ENCODE measurements at regions not wholly inside any gene's neighbourhood (a gene's known extent, or its start where the extent isn't known, plus 50 kb on each side); places are given as distances from the start of the nearest gene placed in this dataset.

DNA sequence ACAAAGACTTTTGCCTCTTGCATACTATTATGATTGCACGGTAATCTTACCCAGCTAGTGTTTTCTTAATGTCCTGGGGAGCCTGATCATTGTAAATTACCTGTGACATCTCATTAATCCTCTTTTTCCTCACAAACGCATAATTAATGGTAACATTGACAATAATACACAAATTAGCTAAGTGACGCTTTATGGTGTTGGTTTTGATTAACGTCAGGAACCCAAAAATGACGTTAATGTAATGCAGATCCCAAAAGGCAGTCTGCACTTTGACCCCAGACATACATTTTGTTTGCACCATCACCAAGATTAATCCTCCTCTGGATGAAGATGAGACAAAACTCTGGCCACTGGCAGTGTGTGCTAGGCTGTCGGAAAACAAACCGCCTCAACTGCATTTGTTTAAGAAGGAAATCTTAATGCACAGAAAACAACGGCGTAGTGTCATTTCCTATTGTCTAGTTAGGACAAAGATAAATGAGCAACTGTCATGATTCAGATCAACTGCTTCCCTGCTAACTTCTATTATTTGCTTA is 83.9 kb upstream of the CDIN1 start:
- TF ChIP-seq, protein P1, sequence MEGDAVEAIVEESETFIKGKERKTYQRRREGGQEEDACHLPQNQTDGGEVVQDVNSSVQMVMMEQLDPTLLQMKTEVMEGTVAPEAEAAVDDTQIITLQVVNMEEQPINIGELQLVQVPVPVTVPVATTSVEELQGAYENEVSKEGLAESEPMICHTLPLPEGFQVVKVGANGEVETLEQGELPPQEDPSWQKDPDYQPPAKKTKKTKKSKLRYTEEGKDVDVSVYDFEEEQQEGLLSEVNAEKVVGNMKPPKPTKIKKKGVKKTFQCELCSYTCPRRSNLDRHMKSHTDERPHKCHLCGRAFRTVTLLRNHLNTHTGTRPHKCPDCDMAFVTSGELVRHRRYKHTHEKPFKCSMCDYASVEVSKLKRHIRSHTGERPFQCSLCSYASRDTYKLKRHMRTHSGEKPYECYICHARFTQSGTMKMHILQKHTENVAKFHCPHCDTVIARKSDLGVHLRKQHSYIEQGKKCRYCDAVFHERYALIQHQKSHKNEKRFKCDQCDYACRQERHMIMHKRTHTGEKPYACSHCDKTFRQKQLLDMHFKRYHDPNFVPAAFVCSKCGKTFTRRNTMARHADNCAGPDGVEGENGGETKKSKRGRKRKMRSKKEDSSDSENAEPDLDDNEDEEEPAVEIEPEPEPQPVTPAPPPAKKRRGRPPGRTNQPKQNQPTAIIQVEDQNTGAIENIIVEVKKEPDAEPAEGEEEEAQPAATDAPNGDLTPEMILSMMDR (IDR thresholded peaks at IDR 0.05): no peak
- no peak for TF ChIP-seq POLR2A (IDR thresholded peaks at IDR 0.05)
- no peak for DNase-seq
- H3K27ac ChIP-seq: no peak overlapping the region
- no peaks in the 10 kb centered on the region for H3K36me3 ChIP-seq
- WGBS, 2 donors: 63 to 65% methylated on average over 9 of the region's 9 CpGs
- no peaks in the 10 kb centered on the region for H3K4me1 ChIP-seq
- no peaks in the 10 kb centered on the region for H3K9me3 ChIP-seq
- no peaks in the 10 kb centered on the region for H3K27me3 ChIP-seq
- intact Hi-C loops (cut with DNase I): no loop called here
- no peak overlapping the region for H3K4me3 ChIP-seq

DNA sequence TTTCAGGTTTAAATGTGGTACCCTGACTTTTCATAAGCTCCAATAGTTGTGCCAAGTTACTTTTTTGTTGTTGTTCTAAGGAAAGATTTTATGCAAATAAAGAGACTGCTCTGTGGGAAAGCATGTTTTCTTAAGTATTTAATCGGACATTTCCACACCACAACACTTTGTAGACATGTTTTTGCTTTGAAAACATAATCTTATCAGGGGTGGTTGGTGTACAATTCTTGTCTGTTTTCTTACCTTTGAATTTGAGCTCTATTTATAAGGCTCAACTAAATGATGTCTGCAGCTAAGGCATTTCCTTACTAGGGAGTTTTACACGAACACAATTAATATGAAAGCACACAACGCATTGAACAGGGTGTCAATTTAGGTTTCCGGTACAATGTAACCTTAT is 81.5 kb upstream of the CDIN1 start:
- Histone ChIP-seq H3K4me3 (peak overlapping the region in 1 of 4 donors; percentile 12), H3K36me3 (no peaks in the 10 kb centered on the region), H3K9me3 (no peaks in the 10 kb centered on the region), H3K27me3 (no peaks in the 10 kb centered on the region), H3K27ac (peak overlapping the region in 1 of 4 donors; percentile 23), H3K4me1 (peaks cover 0 to 3% (median 0%) of the 10 kb centered on the region in 3 donors)
- WGBS, 2 donors: 52 to 56% methylated on average over 4 of the region's 4 CpGs
- TF ChIP-seq POLR2A (IDR thresholded peaks at IDR 0.05): no peak
- TF ChIP-seq, protein P1 (IDR thresholded peaks at IDR 0.05): no peak
- intact Hi-C loops (cut with DNase I): no loop called here
- DNase-seq: no peak

DNA sequence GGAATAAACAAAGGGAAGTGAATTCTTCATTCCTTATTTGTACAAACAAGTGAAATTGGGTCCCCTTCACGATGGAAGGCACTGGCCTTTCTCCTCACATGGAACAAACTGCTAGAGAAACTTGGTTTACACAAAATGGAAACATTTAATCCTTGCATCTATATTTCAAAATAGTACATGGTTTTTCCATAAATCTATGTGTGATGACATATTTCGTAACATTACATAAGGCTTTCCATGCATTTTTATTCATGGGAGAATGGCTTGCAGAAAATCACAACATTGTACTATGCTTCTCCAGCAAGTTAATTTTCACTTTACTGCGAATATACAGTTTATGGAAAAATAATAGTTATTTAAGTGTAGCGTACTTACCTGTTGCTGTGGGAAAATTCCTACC is 81.0 kb upstream of the CDIN1 start:
- WGBS, 2 donors: 69 to 76% methylated on average over 4 of the region's 4 CpGs
- H3K4me1 ChIP-seq: peaks cover 0 to 3% (median 0%) of the 10 kb centered on the region in 3 donors
- H3K9me3 ChIP-seq: no peaks in the 10 kb centered on the region
- H3K36me3 ChIP-seq: no peaks in the 10 kb centered on the region
- TF ChIP-seq, protein P1 (IDR thresholded peaks at IDR 0.05): no peak
- no peak for TF ChIP-seq POLR2A (IDR thresholded peaks at IDR 0.05)
- intact Hi-C loops (cut with DNase I): no loop called here
- H3K27me3 ChIP-seq: no peaks in the 10 kb centered on the region
- no peak for DNase-seq
- H3K4me3 ChIP-seq: peak overlapping the region in 1 of 4 donors; percentile 12
- peak overlapping the region in 1 of 4 donors; percentile 23 for H3K27ac ChIP-seq

DNA sequence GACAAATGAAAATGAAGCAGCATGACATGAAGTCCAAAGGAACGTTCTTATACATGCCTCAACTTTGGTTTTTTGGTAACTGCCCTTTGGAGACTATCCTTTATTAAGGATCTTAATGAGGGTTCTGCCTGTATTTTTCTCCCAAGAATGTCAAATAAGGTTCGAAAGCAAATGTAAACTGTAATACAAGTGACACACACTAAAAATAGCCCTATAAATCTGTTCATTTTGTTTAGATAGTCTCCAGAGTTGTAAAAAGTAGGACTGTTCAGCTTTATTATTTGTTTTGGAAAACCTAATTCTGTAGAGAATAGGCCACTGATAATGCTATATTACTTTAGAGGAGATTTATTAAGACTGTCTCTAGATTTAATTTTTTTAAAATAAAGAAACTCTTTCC is 80.5 kb upstream of the CDIN1 start:
- no peaks in the 10 kb centered on the region for H3K27me3 ChIP-seq
- no peak for TF ChIP-seq POLR2A (IDR thresholded peaks at IDR 0.05)
- TF ChIP-seq, protein P1 (IDR thresholded peaks at IDR 0.05): no peak
- 63 to 65% methylated on average over 2 of the region's 2 CpGs for WGBS, 2 donors
- no peaks in the 10 kb centered on the region for H3K36me3 ChIP-seq
- peaks cover 0 to 3% (median 0%) of the 10 kb centered on the region in 3 donors for H3K4me1 ChIP-seq
- intact Hi-C loops (cut with DNase I): no loop called here
- H3K9me3 ChIP-seq: no peaks in the 10 kb centered on the region
- no peak overlapping the region for H3K4me3 ChIP-seq
- H3K27ac ChIP-seq: peak overlapping the region in 2 of 4 donors; percentile 13 to 17
- DNase-seq: no peak

DNA sequence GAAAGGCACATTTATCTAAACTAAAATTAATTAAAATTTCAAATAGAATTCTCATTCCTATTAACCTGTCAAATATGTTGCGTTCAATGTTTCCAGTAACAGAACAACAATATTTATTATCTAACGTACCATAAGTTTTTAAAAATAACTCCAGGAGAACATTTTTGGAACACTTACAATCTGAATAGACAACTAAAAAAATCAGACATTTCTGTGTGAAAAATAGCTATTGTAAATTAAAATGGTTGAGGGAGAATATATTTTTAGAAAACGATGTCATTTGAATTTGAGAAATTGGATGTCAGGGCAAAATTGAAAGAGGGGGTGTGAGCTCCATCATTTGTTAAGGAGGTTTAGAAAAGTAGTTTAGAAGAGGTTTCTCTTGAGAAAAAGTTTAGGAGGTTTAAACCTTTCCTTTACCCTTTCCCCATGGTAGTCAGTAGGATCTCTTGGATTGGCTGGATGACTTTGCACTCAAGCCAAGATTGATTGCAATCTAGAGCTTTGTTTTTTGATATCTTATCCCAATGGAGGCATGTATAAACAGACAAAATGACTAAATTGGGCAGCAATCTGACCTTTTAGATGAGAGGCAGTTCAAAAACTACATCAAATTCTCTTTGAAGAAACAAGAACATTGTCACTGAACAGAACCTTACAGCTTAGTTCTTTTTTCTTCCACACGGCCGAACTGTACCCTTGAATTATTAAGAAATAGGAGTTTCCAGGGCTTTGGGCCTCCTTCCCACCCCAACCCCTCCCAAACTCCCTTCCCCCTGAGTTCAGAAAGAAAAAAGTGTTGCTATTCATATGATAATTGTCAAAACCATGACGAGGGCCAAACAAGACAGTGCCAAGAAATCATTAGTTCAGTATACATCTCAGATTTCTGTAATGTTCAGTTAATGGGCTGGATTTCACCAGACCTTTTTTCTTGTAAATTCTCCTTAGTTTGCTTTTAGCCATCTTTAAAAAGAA is 79.7 kb upstream of the CDIN1 start:
- no peak for DNase-seq
- no peaks in the 10 kb centered on the region for H3K36me3 ChIP-seq
- intact Hi-C loops (cut with DNase I): loop anchor here (10.0 kb wide), 1 partner anchor 375 kb away; no protein-coding TSS in a partner anchor
- 61 to 63% methylated on average over 6 of the region's 6 CpGs for WGBS, 2 donors
- H3K27me3 ChIP-seq: no peaks in the 10 kb centered on the region
- no peak overlapping the region for H3K4me3 ChIP-seq
- TF ChIP-seq, protein P1 (IDR thresholded peaks at IDR 0.05): no peak
- TF ChIP-seq POLR2A (IDR thresholded peaks at IDR 0.05): no peak
- H3K4me1 ChIP-seq: peaks cover 0 to 3% (median 0%) of the 10 kb centered on the region in 3 donors
- no peaks in the 10 kb centered on the region for H3K9me3 ChIP-seq
- peak overlapping the region in 2 of 4 donors; percentile 15 to 46 for H3K27ac ChIP-seq

Data from esophagus squamous epithelium (tissue), 5 donors.